IMR-90 (cell line): ENCODE measurements at regions not wholly inside any gene's neighbourhood (a gene's known extent, or its start where the extent isn't known, plus 50 kb on each side); places are given as distances from the start of the nearest gene placed in this dataset.

Experiments
- ATAC-seq: fragments of 200-7000 bp; cut with Tn5 transposase; 2 replicates; pipeline ENCODE4 v1.9.1; 2020; ENCODE audit warnings: low read depth, mild to moderate bottlenecking, moderate library complexity
- BruUV-seq: library from RNA; stranded (reverse); fragments of 400-500 nt; replicated peaks from 2 replicates; lab custom pipeline; 2021; lab: Mats Ljungman, UMichigan
- CTCF ChIA-PET: fragments of 300-600 bp; formaldehyde crosslinking; extraction: SDS; loops from one replicate; lab custom pipeline; 2021; ENCODE audit warnings: antibody characterized with exemption; lab: Yijun Ruan, JAX
- POLR2A ChIA-PET: fragments of 300-600 bp; sonication (Branson Sonifier 250); formaldehyde crosslinking; loops from one replicate; lab custom pipeline; 2022; ENCODE audit warnings: antibody characterized with exemption; ENCODE audit not compliant: unreplicated experiment; lab: Charles Lee
- DNase-seq: peaks from one replicate; pipeline ENCODE4 v3.0.0; 2013
- H2AFZ ChIP-seq: replicated peaks from 2 replicates; pipeline ENCODE3; 2013; ENCODE audit warnings: low read length, mild to moderate bottlenecking; ENCODE audit not compliant: poor library complexity
- H2AK5ac ChIP-seq: 2 replicates; pipeline ENCODE4 v1.6.1; 2013; ENCODE audit warnings: low read depth, low read length, inconsistent platforms
- H2AK9ac ChIP-seq: replicated peaks from 2 replicates; pipeline ENCODE3; 2013; ENCODE audit warnings: mild to moderate bottlenecking, low read depth, low read length, moderate library complexity; ENCODE audit not compliant: poor library complexity
- H2BK120ac ChIP-seq: 2 replicates; pipeline ENCODE4 v1.6.1; 2013; ENCODE audit warnings: low read depth, low read length, inconsistent platforms
- H2BK15ac ChIP-seq: 3 replicates; pipeline ENCODE4 v1.6.1; 2013; ENCODE audit warnings: low read depth, low read length, inconsistent platforms
- H2BK20ac ChIP-seq: 2 replicates; pipeline ENCODE4 v1.6.1; 2013; ENCODE audit warnings: low read depth, mild to moderate bottlenecking, inconsistent platforms, low read length, moderate library complexity
- H2BK5ac ChIP-seq: 2 replicates; pipeline ENCODE4 v1.6.1; 2013; ENCODE audit warnings: mild to moderate bottlenecking, low read depth, low read length, inconsistent platforms; ENCODE audit not compliant: poor library complexity, severe bottlenecking
- H3K14ac ChIP-seq: replicated peaks from 2 replicates; pipeline ENCODE4 v1.6.1; 2013; ENCODE audit warnings: low read depth, low read length, inconsistent platforms
- H3K18ac ChIP-seq: 2 replicates; pipeline ENCODE4 v1.6.1; 2013; ENCODE audit warnings: low read depth, low read length, control low read depth
- H3K23ac ChIP-seq: 2 replicates; pipeline ENCODE4 v1.6.1; 2013; ENCODE audit warnings: low read depth, low read length, inconsistent platforms
- H3K27ac ChIP-seq: 2 replicates; pipeline ENCODE4 v1.5.1; 2013; ENCODE audit warnings: mild to moderate bottlenecking, control low read depth, low read length; ENCODE audit not compliant: insufficient read depth
- H3K27me3 ChIP-seq: 2 replicates; pipeline ENCODE4 v1.6.1; 2013; ENCODE audit warnings: low read length; ENCODE audit not compliant: control insufficient read depth, insufficient read depth
- H3K36me3 ChIP-seq: 2 replicates; pipeline ENCODE4 v1.6.1; 2013; ENCODE audit warnings: low read length, mixed read lengths; ENCODE audit not compliant: control insufficient read depth, insufficient read depth
- H3K4ac ChIP-seq: 2 replicates; pipeline ENCODE4 v1.6.1; 2013; ENCODE audit warnings: low read depth, low read length, inconsistent platforms
- H3K4me1 ChIP-seq: 2 replicates; pipeline ENCODE4 v1.6.1; 2013; ENCODE audit warnings: low read length, mixed read lengths; ENCODE audit not compliant: control insufficient read depth, insufficient read depth
- H3K4me2 ChIP-seq: 2 replicates; pipeline ENCODE4 v1.6.1; 2013; ENCODE audit warnings: low read depth, mild to moderate bottlenecking, control low read depth, low read length, moderate library complexity
- H3K4me3 ChIP-seq: 2 replicates; pipeline ENCODE4 v1.5.1; 2013; ENCODE audit warnings: low read depth, mild to moderate bottlenecking, control low read depth, low read length, moderate library complexity; ENCODE audit not compliant: insufficient read depth
- H3K56ac ChIP-seq: 2 replicates; pipeline ENCODE4 v1.6.1; 2013; ENCODE audit warnings: low read length, inconsistent platforms; ENCODE audit not compliant: insufficient read depth; ENCODE audit errors: extremely low read depth
- H3K79me1 ChIP-seq, 2 experiments: 2 replicates each; pipeline ENCODE4 v1.6.1; 2013; ENCODE audit warnings: low read length in 2 of 2, inconsistent platforms in 1 of 2, low read depth in 1 of 2
- H3K9ac ChIP-seq: 2 replicates; pipeline ENCODE4 v1.6.1; 2013; ENCODE audit warnings: low read depth, low read length, control low read depth
- H3K9me1 ChIP-seq: 2 replicates; pipeline ENCODE4 v1.6.1; 2013; ENCODE audit warnings: low read length, inconsistent platforms; ENCODE audit not compliant: insufficient read depth
- H3K9me3 ChIP-seq: 2 replicates; pipeline ENCODE4 v1.6.1; 2013; ENCODE audit warnings: low read length; ENCODE audit not compliant: control insufficient read depth, insufficient read depth
- H4K20me1 ChIP-seq: 2 replicates; pipeline ENCODE4 v1.6.1; 2013; ENCODE audit warnings: low read length, inconsistent platforms; ENCODE audit not compliant: insufficient read depth
- H4K5ac ChIP-seq: 2 replicates; pipeline ENCODE4 v1.6.1; 2013; ENCODE audit warnings: mild to moderate bottlenecking, low read depth, low read length, control low read depth
- H4K8ac ChIP-seq, 2 experiments: 2 replicates each; pipeline ENCODE4 v1.6.1; 2013; ENCODE audit warnings: low read depth in 2 of 2, low read length in 2 of 2, control low read depth in 1 of 2, inconsistent platforms in 1 of 2
- H4K91ac ChIP-seq: 2 replicates; pipeline ENCODE4 v1.6.1; 2013; ENCODE audit warnings: low read depth, low read length, inconsistent platforms; ENCODE audit not compliant: insufficient read depth
- BHLHE40 ChIP-seq: fragments of 150-350 bp; IDR thresholded peaks from 2 replicates; pipeline ENCODE4 v1.6.1; 2016; ENCODE audit warnings: mild to moderate bottlenecking, low read depth, low read length
- CEBPB ChIP-seq: IDR thresholded peaks from 2 replicates; pipeline ENCODE4 v1.6.1; 2012; ENCODE audit warnings: low read depth, low read length, improper control_type of control experiment
- CTCF ChIP-seq: conservative IDR thresholded peaks from 2 replicates; pipeline ENCODE4 v1.5.1; 2012; ENCODE audit warnings: mild to moderate bottlenecking, low read depth, low read length, improper control_type of control experiment
- ELK1 ChIP-seq: fragments of 150-350 bp; IDR thresholded peaks from 2 replicates; pipeline ENCODE4 v1.6.1; 2016; ENCODE audit warnings: low read depth, mild to moderate bottlenecking, low read length, moderate library complexity, borderline replicate concordance
- FOS ChIP-seq: fragments of 150-350 bp; IDR thresholded peaks from 2 replicates; pipeline ENCODE4 v1.6.1; 2016; ENCODE audit warnings: low read depth, low read length
- MAZ ChIP-seq: IDR thresholded peaks from 2 replicates; pipeline ENCODE4 v1.6.1; 2012; ENCODE audit warnings: low read depth, mild to moderate bottlenecking, low read length, improper control_type of control experiment, moderate library complexity, borderline replicate concordance
- MXI1 ChIP-seq: IDR thresholded peaks from 2 replicates; pipeline ENCODE4 v1.6.1; 2012; ENCODE audit warnings: low read depth, mild to moderate bottlenecking, low read length, moderate library complexity, borderline replicate concordance
- NFE2L2 ChIP-seq: fragments of 150-350 bp; IDR thresholded peaks from 2 replicates; pipeline ENCODE4 v1.6.1; 2016; ENCODE audit warnings: low read depth, mild to moderate bottlenecking, low read length
- RAD21 ChIP-seq: IDR thresholded peaks from 2 replicates; pipeline ENCODE4 v1.6.1; 2012; ENCODE audit warnings: low read length, improper control_type of control experiment
- RFX5 ChIP-seq: IDR thresholded peaks from 2 replicates; pipeline ENCODE4 v1.8.0; 2012; ENCODE audit warnings: low read depth, mild to moderate bottlenecking, low read length, moderate library complexity
- USF2 ChIP-seq: fragments of 150-350 bp; IDR thresholded peaks from 2 replicates; pipeline ENCODE4 v1.6.1; 2017; ENCODE audit warnings: mild to moderate bottlenecking, antibody characterized with exemption, low read length, low read depth
- WGBS, 2 experiments: methylation state at CpG; one replicate each; pipeline versions ENCODE4 v1.1.5 to v1.1.7; 2013; ENCODE audit warnings: missing lambda C conversion rate in 2 of 2; ENCODE audit not compliant: insufficient read length in 1 of 2; ENCODE audit errors: extremely low coverage in 2 of 2; 5-methylcytosine and 5-hydroxymethylcytosine counted together
- dilution Hi-C: fragments of 300-500 bp; cut with HindIII; formaldehyde crosslinking; loops from one replicate; pipeline ENCODE4 v1.14.3; 2018; ENCODE audit warnings: low sequenced_read_pairs; ENCODE audit not compliant: unreplicated experiment
- in situ Hi-C: fragments of 300-500 bp; cut with MboI; formaldehyde crosslinking; loops from 3 replicates; pipeline ENCODE4 v1.14.3; 2019; ENCODE audit warnings: low sequenced_read_pairs, inconsistent platforms, mixed read lengths
- intact Hi-C: fragments of 100-400 bp; cut with micrococcal nuclease; formaldehyde crosslinking; loops from 2 replicates; pipeline ENCODE4 v1.10.0; 2022

GRCh38 chr15:60259469-60259868 lies 138.3 kb downstream of the ANXA2 start:
- H3K14ac ChIP-seq = no peak overlapping the region
- in situ Hi-C loops = no loop called here
- H3K4me2 ChIP-seq = no peak overlapping the region
- no peak overlapping the region for H2BK5ac ChIP-seq
- dilution Hi-C loops = no loop called here
- no peak overlapping the region for H2AK5ac ChIP-seq
- no peak overlapping the region for H4K5ac ChIP-seq
- no peaks in the 10 kb centered on the region for H3K36me3 ChIP-seq
- no peaks in the 10 kb centered on the region for H3K9me3 ChIP-seq
- no peaks in the 10 kb centered on the region for H3K4me1 ChIP-seq
- no peak overlapping the region for H3K23ac ChIP-seq
- no peak overlapping the region for H3K56ac ChIP-seq
- POLR2A ChIA-PET = no interaction called here
- no peak overlapping the region for H3K18ac ChIP-seq
- CTCF ChIA-PET = no interaction called here
- H3K4me3 ChIP-seq = no peak overlapping the region
- H3K79me1 ChIP-seq = no peaks in the 10 kb centered on the region
- H3K9ac ChIP-seq = no peak overlapping the region
- no peak overlapping the region for H4K91ac ChIP-seq
- no peak overlapping the region for H3K27ac ChIP-seq
- H3K27me3 ChIP-seq = peaks cover 2% of the 10 kb centered on the region
- H3K9me1 ChIP-seq = no peaks in the 10 kb centered on the region
- TF ChIP-seq RAD21 = no peak
- TF ChIP-seq USF2 = no peak
- TF ChIP-seq FOS = no peak
- no peak for TF ChIP-seq BHLHE40
- no peak for TF ChIP-seq MXI1
- no peak for TF ChIP-seq RFX5
- TF ChIP-seq MAZ = no peak
- no peak for TF ChIP-seq CEBPB
- no peak for TF ChIP-seq ELK1
- no peak for TF ChIP-seq NFE2L2
- TF ChIP-seq CTCF = no peak
- H2BK20ac ChIP-seq = no peak overlapping the region
- intact Hi-C loops = no loop called here
- no TSS peak for BruUV-seq
- H2AFZ ChIP-seq = no peak overlapping the region
- H2BK120ac ChIP-seq = no peak overlapping the region
- DNase-seq (no peak), ATAC-seq (no peak)
- H2BK15ac ChIP-seq = no peak overlapping the region
- H4K8ac ChIP-seq = no peak overlapping the region
- H3K4ac ChIP-seq = no peak overlapping the region
- no peaks in the 10 kb centered on the region; the same call in 1 of the 2 replicates for H4K20me1 ChIP-seq
- no CpG with 5 or more reads among the region's 1 CpG for WGBS, 2 experiments
- no peak overlapping the region for H2AK9ac ChIP-seq
